ENCODE measurements at regions not wholly inside any gene's neighbourhood (a gene's known extent, or its start where the extent isn't known, plus 50 kb on each side); places are given as distances from the start of the nearest gene placed in this dataset.

DNA sequence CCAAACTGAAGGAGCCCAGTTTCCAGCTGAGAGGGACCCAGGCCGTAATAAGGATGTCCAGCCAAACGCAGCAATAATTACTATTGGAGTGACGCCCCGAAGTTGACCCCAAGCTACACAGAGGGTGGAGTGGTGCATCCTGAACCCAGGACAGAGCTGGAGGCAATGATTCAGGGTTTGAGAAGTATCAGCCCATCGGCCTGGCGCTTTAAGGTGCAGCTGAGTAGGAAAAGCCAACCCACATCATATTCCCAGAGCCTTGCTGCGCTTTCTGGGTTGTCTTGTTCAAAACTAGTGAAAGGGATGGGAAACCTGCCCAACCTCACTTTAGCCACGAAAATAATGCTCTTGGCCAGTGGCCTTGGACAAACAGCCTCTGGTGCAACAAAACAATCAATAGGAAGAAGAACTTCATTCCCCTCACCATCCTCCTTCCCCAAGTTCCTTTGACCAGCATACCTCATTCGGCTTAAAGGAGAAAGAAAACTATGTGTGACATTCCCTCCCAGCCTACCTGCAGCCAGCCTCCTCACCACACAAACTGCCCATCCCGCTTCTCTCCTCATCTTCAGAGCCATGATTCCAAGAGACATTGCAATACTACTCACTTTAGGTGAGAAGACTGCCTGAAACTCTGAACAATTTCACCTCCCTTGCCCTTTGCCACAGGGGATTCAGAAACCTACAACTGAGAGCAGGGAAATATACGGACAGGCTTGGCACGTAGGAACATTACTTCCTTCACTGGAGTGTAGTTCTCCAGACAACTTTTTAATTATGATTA, 217.2 kb upstream of the MKLN1 start:
- DNase-seq, result no peak

DNA sequence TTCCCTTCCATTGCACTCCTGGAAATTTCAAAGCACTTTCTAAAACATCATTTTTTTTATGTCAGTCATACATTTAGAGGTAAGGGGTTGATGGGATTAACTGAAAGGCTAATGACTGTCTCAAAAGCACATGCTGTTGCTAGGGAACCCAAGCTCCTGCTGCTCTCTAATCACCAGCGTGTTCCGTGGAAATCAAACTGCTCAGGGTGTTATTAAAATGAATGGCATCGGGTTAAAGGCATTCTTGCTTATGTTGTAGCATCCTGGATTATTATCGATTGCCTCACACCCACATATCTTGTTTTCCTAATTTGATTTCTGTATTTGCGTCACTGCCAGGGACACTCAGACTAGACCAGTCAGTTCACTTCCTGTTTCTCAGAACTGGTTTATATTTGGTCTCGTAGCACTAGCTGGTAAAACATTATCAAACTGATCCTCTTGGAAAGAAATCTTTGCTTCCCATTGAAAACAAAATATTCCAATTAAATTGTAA, 216.5 kb upstream of the MKLN1 start:
- DNase-seq, result no peak

DNA sequence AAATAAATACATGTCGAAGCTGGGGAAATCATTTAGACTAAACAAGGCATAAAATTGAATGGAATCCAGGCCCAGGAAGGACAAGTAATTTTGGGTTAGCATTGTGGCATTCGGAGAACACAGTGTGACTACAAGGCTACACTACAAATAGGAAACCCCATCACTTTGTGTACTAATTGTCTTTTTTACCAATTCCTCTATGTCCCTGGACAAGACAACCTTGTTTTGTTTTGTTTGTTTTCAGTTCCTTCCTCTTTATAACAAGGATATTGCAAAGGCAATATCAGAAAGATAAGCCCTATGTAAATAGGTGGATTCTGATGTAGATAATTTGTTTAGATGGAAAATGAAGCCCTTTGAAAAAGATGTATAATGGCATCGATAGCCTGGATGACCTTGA, 215.9 kb upstream of the MKLN1 start:
- no peak for DNase-seq

DNA sequence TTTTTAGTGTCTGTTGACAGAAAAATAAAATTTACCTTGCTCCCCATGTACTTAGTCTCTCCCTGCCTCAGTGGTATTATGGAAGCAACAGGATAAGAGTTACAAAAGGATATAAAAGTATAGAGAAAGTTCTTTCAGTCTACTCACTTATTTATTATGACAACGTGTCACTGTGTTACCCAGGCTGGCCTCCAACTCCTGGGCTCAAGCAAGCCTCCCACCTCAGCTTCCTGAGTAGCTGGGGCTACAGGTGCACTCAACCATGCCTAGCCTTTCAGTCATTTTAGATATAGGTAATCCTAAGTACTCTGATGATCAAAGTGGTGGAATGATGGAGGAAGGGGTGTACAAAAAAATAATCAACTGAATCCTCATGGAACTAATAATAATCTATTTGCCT, 215.2 kb upstream of the MKLN1 start:
- DNase-seq, result no peak

DNA sequence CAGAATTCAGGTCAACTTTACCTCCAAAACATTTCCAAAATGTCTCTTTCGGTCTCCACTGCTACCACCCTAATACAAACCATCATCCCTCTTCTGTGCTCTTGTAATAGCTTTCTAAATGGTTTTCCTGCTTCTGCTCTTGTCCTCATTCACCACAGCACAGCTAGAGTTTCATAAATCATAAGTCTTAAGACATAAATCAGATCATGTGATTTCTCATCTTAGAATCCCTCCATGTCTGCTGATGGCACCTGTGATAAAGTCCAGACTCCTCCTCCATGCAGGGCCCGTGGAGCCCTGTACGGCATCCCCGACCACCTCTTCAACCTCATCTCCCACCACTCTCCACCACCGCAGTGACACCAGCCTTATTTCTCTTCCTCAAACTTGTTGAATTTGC, 212.3 kb upstream of the MKLN1 start:
- DNase-seq, result no peak

DNA sequence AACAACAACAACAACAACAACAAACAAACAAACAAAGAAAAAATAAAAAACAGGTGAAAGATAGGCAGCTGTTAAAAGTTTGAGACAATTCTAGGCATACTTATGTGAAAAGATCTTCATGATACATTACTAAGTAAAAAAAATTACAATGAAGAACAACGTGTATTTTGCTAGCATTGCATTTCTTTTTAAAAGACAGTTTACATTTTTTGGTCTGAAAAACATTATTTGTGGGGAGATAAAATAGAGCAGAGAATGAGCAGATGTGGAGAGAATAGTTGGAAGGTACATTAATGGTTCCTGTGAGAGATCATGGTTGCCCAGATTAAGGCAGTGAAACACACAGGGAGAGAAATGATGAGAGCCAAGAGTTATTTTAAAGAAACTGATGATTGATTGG, 210.2 kb upstream of the MKLN1 start:
- no peak for DNase-seq

DNA sequence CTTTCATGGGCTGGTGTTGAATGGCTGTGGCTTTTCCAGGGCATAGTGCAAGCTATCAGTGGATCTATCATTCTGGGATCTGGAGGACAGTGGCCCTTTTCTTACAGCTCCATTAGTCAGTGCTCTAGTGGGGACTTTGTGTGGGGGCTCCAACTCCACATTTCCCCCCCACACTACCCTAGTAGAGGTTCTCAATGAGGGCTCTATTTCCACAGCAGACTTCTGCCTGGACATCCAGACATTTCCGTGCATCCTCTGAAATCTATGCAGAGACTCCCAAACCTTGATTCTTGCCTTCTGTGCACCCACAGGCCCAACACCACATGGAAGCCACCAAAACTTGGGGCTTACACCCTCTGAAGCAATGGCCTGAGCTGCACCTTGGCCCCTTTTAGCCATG, 208.3 kb upstream of the MKLN1 start:
- no peak for DNase-seq

DNA sequence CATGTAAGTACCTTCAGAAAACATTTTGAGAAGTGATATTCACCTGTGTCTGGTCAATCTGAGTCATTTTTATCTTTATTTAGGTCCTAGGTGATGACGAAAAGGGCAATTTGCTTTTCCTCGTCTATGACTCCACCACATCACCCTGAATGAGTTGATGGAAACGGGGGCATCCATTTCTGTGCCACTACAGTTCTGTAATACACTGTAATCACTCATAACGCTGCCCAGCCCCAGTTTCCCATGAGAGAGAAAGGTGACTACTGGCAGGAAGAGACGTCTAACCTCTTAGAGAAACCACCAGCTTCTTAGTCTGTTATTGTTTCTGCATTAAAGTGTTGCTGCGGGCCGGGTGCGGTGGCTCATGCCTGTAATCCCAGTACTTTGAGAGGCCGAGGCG, 205.3 kb upstream of the MKLN1 start:
- no peak for DNase-seq

DNA sequence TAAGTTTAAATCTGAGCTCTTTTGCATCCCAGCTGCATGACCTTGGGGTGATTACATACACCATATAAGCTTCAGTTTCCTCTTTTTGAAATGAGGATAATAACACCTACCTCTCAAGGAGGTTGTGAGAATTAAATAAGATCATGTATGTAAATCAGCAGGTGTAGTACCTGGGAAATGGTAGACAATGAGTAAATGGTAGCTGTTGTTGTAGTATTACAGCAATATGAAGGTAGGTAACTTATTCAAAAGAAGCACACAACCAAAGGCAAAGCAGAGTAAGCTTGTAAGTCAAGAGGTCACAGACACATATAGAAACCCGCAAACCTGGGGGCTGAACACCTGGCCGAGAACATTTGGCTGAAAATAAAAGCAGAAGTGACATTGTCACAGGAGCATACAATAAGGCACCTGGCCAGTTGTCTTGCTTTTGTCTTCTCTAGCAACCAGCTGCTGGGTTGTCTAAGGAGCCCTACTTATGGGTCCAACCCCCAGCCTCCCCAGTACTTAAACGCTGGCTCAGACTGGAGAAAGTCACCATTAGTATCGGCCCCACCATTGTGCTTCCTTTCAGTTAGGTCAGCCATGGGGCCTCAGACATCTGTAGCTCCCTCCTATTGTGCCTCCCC, 203.6 kb upstream of the MKLN1 start:
- no peak for DNase-seq

DNA sequence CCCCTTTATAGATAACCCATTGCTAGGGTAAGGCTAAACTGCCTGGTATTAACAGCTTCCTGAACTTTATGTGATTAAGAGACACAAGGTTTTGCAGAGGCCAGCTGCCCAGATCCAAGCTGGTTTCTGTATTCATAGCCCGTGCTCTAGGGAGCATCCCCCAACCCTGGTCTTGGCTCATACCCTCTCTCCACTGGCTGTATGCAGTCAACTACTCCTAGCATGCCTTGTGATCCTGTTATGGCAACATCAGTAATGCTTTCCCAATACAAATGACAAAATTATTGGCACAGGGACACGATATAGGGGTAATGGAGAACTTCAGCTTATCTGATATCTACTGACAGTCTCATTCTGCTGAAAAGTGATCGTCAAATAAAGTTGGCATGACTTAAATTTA, 202.8 kb upstream of the MKLN1 start:
- DNase-seq, result no peak

DNA sequence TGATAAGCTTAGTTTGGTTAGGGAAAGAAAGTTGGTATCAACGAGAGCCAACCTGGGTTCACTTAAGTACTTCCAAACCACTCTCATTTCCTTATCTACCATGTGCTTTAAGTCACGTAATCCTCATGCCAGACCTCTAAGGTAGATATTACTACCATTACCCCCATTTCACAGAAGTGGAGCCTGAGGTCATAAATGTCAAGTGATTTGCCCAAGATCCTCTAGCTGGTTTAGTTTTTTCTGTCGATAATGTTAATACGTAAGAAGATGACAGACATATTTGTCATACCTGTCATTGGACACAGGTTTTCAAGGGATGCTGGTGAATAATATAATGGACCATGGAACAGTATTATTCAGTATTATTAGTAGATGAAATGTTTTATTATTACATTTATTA, 197.4 kb upstream of the MKLN1 start:
- no peak for DNase-seq

DNA sequence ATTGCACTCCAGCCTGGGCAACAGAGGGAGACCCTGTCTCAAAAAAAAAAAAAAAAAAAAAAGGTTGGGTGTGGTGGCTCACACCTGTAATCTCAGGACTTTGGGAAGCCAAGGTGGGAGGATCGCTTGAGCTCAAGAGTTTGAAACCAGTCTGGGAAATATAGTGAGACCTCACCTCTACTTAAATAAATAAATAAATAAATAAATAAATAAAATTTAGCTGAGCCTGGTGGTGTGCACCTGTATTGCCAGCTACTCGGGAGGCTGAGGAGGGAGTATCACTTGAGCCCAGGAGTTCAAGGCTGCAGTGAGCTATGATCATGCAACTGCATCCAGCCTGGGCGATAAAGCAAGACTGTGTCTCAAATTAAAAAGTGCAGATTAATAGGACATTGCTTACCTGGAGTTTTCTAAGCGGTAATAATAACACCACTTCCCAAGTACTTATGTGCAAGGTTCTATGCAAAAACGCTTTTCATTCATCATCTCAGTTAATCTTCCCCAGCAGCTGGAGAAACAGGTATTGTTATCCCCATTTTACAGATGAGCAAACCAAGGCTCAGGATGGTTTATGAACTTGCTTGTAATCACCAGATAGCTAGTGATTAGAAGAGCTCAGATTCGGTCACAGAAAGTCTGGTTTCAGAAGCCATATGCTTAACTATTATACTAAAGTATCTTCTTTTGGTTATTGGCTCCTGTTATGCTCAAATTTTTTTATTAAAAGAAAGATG, 196.5 kb upstream of the MKLN1 start:
- DNase-seq, result no peak

DNA sequence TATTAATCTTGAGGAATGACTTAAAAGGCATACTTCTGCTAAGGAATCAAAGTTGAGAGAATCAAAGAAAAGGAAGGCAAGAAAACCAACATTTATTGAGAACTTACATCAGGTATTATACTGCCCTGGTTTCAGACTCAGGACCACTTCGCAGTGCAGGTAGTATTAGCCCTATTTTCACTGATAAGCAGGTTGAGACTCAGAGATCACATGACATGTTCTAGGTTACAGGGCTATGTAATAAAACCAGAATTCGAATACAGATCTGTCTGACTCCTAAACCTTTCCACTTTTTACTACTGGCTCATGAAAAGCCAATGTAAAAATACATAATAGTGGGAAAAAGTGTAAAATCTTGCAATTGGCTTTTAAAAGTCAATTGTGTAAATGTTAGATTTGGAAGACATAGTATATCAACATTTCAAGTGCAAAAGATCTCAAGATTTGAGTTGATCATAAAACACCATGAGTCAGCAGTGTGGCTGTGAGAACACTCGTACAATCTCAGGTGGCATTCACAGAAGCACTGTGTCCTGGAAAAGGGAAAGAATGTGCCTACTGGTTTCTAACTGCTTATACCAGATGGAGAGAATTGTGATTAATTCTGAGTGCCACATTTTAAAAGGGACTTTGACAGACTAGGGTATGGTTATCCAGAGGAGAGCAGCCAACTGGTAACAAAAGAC, 195.8 kb upstream of the MKLN1 start:
- no peak for DNase-seq

DNA sequence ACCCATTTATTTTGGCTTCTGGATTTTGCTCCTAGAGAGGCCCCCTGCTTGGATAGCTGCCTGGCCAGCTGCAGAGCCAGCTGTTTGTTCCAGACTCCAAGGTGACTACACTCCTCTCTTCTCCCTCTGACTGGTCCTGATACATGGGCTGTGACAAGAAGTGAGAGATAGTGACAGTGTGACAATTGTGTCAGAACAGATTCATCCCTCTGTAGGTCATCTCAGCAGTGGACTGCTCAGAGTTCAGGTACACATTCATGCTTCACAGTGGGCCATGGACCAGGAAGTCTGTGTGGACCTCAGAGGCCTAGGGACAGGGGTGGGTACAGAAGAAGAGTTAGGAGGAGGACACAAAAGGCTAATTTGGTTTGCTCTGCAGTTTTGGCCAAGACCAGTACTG, 188.2 kb upstream of the MKLN1 start:
- no peak for DNase-seq

DNA sequence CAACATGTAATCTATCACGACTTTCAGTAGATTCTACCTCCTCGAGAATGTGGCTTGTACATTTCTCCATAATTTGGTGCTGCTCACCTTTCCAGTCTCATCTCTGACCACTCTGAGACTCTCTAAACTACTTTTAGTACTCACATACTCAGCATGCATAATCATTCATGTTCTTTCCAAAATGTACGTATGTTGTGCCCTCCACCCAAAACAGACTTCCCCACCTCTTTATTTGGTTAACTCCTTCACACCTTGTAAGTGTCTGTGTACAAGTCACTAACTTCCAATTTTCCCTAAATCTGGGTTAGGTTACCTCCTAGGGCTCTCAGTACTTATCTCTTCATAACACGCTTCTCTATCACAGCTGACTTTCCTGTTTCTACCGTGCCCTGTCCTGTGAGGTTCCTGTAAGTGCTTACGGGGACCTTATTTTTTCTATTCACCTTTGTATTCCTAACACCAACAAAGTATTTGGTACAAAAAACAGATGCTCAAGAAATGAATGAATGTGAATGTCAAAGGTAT, 186.2 kb upstream of the MKLN1 start:
- DNase-seq, result no peak

DNA sequence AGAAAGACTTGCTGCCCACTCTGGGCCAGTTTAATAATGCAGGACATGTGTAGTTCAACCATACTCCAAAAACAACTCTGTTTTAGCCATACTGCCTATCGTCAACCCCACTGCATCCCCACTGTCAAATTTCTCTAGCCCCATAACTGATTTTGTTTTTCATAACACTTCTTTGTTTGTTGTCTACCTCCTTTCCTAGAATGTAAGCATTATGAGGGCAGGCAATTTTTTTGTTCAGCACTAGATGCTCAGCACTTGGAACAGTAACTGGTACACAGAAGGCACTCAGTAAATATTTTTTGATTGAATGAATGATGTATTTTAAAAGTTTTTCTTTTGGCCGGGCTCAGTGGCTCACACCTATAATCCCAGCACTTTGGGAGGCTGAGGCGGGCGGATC, 183.8 kb upstream of the MKLN1 start:
- no peak for DNase-seq

DNA sequence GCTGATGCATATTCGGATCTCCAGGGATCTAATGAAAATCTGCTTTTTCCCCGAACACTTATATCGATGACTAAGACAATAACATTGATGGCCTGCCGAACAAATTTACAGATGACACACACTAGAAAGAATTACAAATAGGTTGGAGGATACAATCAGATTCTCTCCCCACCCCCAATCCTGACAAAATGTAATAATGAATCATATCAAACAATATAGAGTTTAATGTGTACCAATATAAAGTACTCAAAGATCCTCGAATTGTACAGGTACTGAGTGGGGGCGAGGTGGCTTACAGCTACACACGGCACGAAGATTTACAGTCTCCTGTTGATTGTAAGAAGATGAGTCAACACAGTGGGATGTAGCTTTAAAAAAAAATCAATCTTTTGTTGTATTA, 182.7 kb upstream of the MKLN1 start:
- no peak for DNase-seq

DNA sequence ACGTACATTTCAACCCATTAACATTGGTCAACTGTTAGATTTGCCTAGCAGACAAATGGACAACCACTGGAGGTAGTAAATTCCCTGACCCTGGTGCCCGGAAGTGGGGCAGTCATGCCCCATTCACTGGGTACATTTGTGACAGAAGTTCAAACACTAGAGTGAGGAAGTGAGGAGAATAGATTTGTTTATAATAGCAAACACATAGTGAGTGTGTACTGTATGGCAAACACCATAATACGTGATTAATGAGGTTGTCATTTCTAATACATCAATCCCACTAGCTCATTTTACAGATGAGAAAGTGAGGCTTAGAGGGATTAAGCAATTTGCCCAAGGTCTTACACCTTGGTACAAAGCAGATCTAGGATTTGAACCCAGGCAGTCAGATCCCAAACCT, 181.9 kb upstream of the MKLN1 start:
- DNase-seq, result no peak

DNA sequence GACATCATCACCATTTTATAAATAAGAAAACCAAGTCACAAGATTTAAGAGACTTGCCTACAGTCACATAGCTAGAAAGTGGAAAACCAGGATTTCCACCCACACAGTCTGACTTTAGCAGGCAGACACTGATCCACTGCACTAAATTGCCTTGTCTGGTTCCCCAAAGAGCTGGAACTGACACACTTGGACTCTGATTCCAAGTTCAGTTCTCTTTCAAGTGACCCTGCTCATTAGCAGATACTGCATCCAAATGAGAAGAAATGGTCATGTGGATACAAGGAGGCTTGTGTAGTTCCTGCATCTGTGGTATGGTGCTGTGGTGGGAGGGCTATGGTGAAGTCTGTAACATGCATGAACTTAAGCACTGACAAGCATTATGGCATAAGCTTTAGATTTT, 180.1 kb upstream of the MKLN1 start:
- no peak for DNase-seq

DNA sequence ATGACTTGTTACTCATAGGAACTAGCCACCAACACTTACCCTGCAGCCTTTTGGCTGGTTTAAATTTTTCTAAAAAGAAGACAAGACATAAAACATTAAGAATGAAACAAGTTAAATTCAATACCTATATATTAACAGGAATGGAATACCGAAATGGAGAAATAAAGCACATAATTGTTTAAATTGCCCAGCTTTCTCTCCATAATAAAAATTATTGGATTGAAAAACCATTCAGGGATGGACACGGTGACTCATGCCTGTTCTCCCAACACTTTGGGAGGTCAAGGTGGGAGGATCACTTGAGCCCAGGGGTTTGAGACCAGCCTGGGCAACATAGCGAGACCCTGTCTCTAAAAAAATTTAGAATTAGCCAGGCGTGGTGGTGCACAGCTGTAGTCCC, 179.4 kb upstream of the MKLN1 start:
- DNase-seq, result no peak

DNA sequence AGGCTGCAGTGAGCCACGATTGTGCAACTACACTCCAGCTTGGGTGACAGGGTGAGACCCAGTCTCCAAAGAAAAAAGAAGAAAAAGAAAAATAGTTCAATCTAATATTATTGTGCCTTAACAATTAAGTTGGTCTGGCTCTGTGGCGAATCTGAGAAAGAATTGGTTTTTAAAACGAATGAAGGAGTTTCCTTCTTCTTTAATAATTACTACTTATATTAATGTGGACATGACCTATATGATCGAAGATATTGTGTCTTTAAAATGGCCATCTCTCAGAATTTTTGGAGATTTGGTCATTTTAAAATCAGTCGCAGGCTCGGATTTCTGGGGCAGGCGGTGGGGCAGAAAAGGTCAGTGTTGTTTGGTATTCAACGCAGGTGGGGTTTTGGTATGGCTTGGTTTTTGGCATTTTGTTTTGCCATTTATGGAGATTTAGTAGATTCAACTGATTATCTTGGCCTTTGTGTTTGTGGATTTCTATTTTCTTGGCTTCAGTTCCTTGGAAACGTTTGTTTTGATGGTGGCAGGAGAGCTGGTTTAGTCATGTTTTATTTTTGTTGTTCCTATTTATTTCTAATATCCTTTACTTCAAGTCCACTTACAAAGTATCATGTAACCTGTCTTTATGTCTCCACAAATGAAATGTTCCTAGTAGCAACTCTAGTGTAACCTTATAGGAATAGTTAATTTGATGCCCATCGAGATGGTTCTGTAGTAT, 178.8 kb upstream of the MKLN1 start:
- no peak for DNase-seq

DNA sequence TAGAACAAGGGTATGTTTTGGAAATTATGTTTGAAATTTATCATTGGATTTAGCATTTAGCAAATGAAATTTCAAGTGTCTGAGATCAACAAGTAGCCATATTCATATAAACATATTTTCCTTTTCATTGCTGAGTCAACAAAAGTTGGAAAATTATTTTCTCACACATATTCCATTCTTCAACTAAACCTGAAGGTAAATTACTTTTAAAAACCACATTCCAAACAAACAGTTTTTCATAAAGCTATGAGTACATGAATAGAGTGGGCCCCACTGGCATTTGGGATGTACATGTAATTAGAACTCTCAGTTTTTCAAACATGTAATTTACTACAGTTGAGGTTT, 178.3 kb upstream of the MKLN1 start:
- no peak for DNase-seq

DNA sequence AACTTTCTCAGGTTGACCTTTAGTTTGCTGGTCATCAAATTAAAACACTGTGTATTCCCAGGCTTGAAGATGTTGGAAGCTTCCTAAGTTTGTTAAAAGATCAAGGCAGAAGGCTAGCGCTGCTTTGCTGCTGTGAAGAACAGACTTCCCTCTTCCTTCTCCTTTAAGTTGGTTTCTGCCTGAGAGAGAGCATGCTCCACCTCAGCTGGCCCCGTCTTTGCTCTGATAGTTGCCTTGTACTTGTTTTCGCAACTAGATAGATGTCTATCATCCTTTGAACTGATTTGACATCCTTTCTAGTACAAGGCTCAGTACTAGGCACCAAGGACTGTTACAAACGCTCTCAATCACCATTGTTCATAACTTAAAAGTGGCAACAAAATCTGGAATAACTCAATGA, 177.8 kb upstream of the MKLN1 start:
- no peak for DNase-seq

Data from stimulated activated CD4-positive, alpha-beta T cell treated with anti-CD3 and anti-CD28 coated beads, Interleukin-2, amount 100 ng/mL, for 24 hours (primary cell).